GM18502 (cell line): ENCODE measurements at regions not wholly inside any gene's neighbourhood (a gene's known extent, or its start where the extent isn't known, plus 50 kb on each side); places are given as distances from the start of the nearest gene placed in this dataset.

ENCODE experiments used
- ATAC-seq: cut with Tn5 transposase; IDR thresholded peaks from one replicate; pipeline ENCODE4 v1.9.1; 2021; ENCODE audit warnings: mild to moderate bottlenecking; ENCODE audit not compliant: unreplicated experiment, poor library complexity

- ATAC-seq, result no peak
Measured at GRCh38 chr6:18746727-18747126, 359.6 kb downstream of the RNF144B start.

DNA sequence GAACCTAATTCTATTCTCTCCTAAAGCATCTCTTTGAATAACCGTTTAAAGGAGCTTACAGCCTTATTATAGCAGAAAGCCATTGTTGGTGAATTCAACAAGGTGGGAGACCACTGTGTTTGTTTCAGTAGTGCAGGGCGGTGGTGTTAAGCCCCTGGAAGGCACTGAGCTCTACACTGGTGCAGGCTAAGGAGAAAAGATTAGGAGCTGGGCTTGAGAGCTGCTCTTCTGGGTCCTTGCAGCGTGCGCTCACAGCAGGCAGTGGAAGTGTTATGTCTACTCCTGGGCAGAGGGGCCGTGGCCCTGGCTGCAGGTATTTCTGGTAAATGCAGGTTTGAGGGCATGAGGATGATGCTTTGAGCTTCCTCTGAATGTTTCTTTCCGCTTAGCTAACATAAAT lies 361.2 kb downstream of the RNF144B start:
- ATAC-seq, result no peak

DNA sequence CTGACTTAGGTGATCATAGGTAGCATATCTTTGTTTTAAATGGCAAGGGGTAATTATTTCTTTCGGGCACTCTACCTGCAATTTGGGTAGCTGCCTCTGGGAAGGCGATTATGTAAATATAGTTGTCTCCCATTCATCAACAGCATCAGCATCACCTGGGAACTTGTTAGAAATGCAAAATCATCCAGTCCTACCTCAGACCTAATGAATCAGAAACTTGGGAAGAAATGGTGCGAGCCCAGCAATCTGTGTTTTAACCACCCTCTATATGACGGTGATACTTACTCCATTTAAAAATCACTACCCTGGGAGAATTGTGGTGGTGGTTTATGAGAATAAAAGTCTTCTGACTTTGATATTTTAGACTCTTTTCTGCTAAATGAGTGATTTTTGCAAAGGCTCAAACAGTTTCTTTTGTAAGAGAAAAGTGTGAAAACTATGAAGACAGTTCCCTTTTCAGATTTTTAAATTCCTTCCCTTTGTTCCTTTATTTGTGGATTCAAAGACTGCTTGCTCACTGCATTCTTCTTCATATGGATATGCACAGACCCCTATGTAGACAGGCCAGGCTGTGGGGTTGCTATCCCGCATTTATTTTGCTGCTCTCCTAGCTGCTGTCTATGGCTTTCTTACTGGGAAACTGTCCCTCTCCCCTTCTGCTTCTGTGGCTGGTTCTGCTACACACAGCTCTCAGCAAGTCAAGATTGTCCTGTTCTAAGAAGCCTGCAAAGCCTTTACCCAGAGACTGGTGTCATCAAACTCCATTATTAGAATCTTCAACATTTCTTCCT lies 365.3 kb downstream of the RNF144B start:
- ATAC-seq, result no peak

GRCh38 chr6:18753076-18753475 lies 365.9 kb downstream of the RNF144B start:
- no peak for ATAC-seq

DNA sequence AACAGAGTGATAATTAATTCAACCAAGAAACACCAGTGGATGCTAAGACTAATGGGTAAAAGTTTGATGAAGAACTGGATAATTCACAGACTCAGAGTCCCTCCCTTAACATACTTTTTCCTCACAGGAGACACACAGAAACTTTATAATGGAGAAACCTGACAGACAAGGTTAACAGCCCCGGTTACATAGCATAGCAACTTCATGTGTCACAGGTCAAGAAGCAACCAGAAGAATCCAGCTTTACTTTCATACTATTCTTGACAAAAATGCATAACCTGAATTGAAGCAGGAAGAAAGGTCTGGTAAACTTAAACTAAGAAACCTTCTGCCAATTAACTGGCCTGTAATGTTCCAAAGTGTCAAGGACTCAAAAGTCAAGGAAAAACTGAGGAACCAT lies 375.9 kb downstream of the RNF144B start:
- no peak for ATAC-seq

GRCh38 chr6:18784794-18785193 lies 397.6 kb downstream of the RNF144B start:
- no peak for ATAC-seq

DNA sequence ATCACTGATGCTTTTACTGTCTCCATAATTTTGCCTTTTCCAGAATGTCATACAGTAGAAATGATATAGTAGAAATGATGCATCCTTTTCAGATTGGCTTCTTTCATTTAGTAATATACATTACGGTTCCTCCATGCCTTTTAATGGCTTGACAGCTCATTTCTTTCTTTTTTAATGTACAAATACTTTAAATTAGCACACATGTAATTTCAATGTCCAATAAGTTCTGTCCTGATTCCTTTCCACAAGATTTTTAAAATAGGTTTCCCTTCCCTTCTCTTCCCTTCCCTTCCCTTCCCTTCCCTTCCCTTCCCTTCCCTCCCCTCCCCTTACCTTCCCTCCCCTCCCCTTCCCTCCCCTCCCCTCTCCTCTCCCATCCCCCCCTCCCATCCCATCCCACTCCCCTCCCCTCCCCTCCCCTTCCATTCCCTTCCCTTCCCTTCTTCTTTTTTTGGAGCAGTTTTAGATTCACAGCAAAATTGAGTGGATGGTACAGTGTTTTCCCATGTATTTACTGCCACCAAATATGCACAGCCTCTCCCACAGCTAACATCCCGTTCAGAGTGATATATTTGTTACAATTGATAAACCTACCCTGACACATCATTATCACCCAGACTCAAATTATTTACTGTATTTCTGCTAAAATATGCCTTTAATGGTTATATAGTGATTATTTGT lies 398.8 kb downstream of the RNF144B start:
- ATAC-seq, result no peak

GRCh38 chr6:18792866-18793265 lies 405.7 kb downstream of the RNF144B start:
- no peak for ATAC-seq

DNA sequence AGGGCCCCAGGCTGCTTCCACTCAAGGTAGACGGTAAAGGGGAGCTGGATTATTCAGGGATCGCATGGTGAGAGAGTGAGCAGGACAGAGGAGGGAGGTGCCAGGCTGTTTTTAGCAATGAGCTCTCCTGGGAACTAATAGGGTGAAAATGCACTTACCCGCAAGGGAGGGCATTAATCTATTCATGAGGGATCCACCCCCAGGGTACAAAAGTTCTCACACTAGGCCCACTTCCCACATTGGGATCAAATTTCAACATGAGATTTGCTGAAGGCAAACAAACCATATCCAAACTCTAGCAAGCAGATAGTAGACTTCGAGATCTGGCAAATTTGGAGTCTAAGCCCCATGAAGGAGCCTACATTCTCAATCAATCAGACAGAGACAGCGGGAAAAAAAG lies 408.6 kb downstream of the RNF144B start:
- ATAC-seq, result no peak

GRCh38 chr6:18820725-18821124 lies 433.6 kb downstream of the RNF144B start:
- ATAC-seq, result no peak

DNA sequence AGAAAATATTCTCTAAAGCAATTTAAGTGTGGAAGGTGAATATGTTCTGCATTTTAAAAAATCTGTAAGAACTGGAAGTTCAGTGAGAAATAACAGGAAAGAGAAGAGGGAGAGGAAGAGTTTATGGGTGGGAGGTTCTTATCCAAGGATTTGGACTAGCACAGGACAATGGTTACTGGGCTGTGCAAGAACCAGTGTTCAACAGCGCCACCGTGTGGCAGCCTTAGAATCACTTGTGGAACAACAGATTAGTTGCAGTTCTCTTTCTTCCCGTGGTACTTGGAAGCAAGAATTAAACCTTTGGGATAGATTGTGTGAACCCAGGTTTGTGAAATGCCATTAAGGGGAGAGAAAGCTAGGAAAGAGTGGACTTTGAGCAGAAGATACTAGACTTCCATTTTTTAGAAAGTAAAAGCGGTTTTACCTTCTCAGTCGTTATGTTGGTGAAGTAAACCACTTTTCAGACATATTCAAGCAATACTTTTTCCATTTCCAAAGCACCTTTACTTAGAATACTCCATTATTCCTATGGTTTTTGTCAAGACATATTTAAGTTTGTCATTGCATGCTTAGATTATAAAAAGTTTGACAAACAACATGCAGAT lies 436.7 kb downstream of the RNF144B start:
- no peak for ATAC-seq

DNA sequence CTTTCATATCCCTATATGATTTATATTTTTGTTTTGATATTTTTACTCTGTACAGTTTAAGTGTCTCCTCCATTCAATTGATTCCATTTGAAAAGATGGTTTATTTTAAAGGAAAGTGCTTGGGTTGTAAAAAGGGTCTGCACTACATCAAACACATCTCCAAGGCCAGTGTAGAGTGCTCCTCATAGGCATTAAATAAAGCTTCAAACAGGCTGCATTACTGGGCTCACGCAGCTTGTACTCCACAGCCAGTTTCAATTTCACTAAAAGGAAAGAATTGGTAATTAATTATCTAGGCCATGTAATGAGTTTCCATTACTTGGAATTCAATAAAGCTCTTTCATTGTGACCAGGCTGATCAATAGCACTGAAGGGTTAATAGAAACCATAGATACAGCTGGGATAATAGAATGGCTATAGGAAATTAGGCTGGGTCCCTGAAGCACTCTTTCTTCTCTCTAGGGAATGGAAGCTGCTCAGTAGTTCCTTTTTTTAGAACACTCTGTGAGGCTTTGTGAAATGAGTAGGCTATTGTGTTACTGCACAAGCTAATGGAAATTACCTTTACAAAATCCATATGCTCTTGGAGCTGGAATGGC lies 442.2 kb downstream of the RNF144B start:
- ATAC-seq, result no peak

DNA sequence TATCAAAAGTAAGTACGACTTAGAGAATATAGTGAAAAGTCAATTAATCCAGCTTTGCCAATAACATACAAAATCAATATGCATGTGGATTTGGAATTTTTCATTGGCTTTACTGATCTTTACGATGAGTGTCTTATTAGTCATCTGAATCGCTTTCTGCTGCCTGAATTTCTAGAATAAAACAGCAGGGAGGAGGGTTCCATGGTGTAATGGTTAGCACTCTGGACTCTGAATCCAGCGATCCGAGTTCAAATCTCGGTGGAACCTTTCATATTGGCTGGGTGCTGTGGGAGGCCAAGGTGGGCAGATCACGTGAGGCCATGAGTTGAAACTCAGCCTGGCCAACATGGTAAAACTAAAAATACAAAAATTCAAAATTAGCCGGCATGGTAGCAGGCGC lies 448.8 kb downstream of the RNF144B start:
- ATAC-seq, result no peak

DNA sequence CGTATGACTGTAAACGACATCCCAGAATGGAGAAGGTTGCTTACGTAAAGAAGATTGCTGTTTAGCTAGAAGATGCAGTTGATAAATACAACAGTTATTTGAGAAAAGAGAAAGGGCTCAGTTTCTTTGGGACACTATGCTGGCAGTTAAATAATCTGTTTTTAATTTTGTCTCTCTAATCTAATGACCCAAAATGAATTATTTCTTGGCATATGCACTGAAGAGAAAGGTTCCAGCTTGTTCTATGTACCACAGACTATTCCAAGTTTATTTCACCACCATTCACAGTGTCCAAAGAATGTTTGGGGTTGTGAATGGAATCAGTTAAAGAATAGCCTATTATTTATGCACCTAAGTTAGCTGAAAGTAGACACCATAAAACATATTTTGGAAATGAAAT lies 449.9 kb downstream of the RNF144B start:
- no peak for ATAC-seq

DNA sequence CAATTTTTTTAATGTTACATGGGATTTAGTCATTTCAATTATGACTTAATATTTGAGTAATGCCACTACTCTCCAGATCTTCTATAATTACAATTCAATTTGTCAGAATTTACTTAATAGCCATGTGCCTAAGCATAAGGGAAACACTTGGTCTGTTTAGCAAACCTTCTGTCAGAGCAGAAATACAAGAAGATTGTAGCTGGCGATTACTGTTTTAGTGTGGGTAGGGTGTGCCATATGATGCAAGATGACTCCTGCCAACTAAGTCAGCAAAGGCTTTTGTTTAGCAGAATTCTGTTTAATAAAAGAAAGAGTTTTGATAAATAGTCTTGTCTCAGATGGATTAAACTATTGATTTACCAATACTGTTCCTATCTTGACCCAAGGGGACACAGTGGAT lies 455.4 kb downstream of the RNF144B start:
- ATAC-seq, result no peak

GRCh38 chr6:18845896-18846295 lies 458.7 kb downstream of the RNF144B start:
- ATAC-seq, result no peak

GRCh38 chr6:18846327-18846726 lies 459.2 kb downstream of the RNF144B start:
- ATAC-seq, result no peak

DNA sequence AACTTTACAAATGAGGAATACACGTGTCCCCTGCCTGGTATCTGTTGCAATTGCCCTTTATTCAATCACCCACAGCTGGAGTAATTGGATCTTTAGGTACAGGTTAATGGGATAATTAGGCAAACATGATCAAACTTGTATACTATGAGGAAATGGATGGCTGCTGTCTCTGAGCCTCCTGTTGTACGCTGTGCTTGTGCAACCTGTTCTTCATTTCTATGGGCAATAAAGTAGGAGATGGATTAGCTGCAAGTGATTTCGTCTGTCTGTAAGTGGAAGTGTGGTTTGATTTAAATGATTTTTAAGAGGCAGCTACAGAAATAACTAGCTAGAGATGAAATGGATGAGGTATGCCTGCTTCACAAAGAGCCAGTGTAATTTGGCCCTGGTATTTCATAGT lies 474.1 kb downstream of the RNF144B start:
- ATAC-seq, result no peak

GRCh38 chr6:18883268-18883667 lies 496.1 kb downstream of the RNF144B start:
- no peak for ATAC-seq

GRCh38 chr6:18883851-18884250 lies 496.7 kb downstream of the RNF144B start:
- ATAC-seq, result no peak
